ENCODE measurements at regions not wholly inside any gene's neighbourhood (a gene's known extent, or its start where the extent isn't known, plus 50 kb on each side); places are given as distances from the start of the nearest gene placed in this dataset.

DNA sequence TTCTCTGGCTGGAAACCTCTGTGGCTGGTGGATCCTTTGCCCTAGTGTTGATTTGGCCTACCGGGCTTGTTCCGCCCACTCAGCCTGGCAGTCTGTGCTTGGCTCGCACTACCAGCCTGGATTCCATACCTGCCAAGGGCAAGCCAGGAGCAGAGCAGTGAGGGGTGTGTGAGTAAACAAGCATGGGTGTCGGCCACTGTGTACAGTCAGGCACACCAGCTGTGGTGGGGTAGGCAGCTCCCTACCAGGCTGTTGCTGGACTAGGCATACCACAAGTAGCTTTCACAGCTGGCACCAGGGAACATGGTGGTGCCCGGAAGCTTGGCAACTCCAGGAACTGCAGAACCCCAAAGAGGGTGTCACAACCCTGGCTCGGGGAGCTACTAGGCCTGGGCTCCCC is 942.9 kb upstream of the LRRN3 start:
- DNase-seq (ENCODE audit: low spot score in 2 of 2) = no peak
- H3K27ac ChIP-seq = no peak overlapping the region
- H3K4me3 ChIP-seq = no peak overlapping the region
- intact Hi-C loops (cut with DNase I) = no loop called here
- no peaks in the 10 kb centered on the region for H3K36me3 ChIP-seq
- no peaks in the 10 kb centered on the region for H3K27me3 ChIP-seq
- H3K4me1 ChIP-seq = no peaks in the 10 kb centered on the region
- H3K9me3 ChIP-seq = no peaks in the 10 kb centered on the region
- TF ChIP-seq, protein P1, sequence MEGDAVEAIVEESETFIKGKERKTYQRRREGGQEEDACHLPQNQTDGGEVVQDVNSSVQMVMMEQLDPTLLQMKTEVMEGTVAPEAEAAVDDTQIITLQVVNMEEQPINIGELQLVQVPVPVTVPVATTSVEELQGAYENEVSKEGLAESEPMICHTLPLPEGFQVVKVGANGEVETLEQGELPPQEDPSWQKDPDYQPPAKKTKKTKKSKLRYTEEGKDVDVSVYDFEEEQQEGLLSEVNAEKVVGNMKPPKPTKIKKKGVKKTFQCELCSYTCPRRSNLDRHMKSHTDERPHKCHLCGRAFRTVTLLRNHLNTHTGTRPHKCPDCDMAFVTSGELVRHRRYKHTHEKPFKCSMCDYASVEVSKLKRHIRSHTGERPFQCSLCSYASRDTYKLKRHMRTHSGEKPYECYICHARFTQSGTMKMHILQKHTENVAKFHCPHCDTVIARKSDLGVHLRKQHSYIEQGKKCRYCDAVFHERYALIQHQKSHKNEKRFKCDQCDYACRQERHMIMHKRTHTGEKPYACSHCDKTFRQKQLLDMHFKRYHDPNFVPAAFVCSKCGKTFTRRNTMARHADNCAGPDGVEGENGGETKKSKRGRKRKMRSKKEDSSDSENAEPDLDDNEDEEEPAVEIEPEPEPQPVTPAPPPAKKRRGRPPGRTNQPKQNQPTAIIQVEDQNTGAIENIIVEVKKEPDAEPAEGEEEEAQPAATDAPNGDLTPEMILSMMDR (IDR thresholded peaks at IDR 0.05) = no peak

DNA sequence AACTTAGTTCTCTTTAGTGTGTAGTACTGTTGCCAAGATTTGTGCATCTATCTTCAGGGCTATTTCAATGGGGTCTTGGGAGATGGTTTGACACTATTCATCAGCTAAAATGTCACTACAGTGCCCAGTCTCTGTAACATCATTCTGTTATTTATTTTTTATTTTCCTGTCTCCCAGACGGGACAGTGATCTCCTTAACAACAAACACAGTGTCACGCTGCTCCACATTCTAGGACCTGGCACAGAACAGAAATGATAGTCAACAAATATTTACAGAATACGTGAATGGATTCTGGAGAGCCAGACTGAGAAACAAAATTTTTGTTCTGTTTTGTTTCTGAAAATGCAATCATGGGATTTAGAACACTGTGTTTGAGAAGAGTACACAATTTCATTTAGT is 937.7 kb upstream of the LRRN3 start:
- no peak for DNase-seq (ENCODE audit: low spot score in 2 of 2)
- TF ChIP-seq, protein P1 (IDR thresholded peaks at IDR 0.05) = no peak
- Histone ChIP-seq H3K27ac (no peak overlapping the region), H3K27me3 (no peaks in the 10 kb centered on the region), H3K4me3 (no peak overlapping the region), H3K36me3 (no peaks in the 10 kb centered on the region), H3K4me1 (no peaks in the 10 kb centered on the region), H3K9me3 (no peaks in the 10 kb centered on the region)
- intact Hi-C loops (cut with DNase I) = no loop called here

DNA sequence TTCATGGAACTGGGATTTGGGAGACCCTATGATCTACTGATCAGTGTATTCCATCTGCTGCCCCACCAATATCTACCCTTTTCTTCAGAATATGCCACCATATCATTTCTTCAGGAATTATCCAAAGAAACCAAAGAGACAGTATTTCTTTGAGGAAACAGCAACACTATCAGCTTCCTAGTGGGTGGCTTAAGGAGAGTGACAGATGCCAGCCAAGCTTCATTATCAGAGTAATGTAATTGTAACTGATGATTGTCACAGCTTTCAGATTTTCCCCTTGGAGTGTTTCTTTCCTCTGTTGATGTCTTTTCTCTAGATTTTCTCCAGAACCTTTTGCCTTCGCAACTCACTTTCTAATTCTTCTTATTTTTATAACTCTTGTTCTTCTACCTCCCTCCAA is 934.4 kb upstream of the LRRN3 start:
- no peak overlapping the region for H3K4me3 ChIP-seq
- TF ChIP-seq, protein P1 (IDR thresholded peaks at IDR 0.05) = no peak

DNA sequence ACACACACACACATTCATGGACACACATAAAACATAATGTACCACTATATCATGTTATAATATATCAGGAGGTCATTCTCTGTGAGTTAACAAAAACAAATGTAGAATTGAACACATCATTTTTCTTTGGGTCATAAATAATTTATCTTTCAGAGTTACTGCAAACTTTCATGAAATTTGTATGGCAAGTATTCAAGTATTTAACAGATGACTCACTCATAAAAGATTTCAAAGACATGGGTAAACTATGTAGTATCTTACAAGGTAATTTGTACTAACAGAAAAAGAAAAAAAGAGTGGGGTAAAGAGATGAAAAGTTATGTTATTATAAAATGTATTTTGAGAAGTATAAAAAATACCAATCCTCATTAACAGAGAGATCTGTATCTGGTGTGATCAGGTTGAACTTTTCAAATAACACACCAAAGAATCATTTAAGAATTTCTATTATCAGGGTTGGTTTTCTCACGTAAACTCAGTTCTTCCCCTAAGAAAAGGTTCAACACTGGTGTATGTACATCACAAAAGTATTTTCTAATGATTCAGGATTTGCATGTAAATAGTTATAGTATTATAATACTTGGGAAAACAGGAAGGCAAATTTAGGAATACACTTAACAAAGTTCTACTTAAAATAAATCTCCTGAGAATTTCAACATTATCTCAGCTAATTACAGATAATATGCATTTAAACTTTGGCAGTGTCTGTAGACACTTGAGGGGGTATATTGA is 933.1 kb upstream of the LRRN3 start:
- Histone ChIP-seq H3K4me1 (no peaks in the 10 kb centered on the region), H3K4me3 (no peak overlapping the region), H3K27ac (no peak overlapping the region), H3K9me3 (no peaks in the 10 kb centered on the region), H3K27me3 (no peaks in the 10 kb centered on the region), H3K36me3 (no peaks in the 10 kb centered on the region)
- intact Hi-C loops (cut with DNase I) = no loop called here
- DNase-seq (ENCODE audit: low spot score in 2 of 2) = no peak
- TF ChIP-seq, protein P1 (IDR thresholded peaks at IDR 0.05) = no peak

More for the DNA sequence above, 934.4 kb upstream of the LRRN3 start:
- Histone ChIP-seq H3K9me3 (no peaks in the 10 kb centered on the region), H3K27ac (no peak overlapping the region), H3K4me1 (no peaks in the 10 kb centered on the region), H3K36me3 (no peaks in the 10 kb centered on the region), H3K27me3 (no peaks in the 10 kb centered on the region)
- DNase-seq (ENCODE audit: low spot score in 2 of 2) = no peak
- intact Hi-C loops (cut with DNase I) = no loop called here

DNA sequence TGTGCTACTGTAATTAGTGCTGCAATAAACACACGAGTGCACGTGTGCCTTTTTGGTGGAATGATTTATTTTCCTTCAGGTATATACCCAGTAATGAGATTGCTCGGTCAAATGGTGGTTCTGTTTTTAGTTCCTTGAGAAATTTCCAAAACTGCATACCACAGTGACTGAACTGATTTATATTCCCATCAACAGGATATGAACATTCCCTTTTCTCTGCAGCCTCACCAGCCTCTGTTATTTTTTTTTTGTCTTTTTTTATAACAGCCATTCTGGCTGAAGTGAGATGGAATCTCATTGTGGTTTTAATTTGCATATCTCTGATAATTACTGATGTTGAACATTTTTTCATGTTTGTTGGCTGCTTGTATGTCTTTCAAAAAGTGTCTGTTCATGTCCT is 922.9 kb upstream of the LRRN3 start:
- TF ChIP-seq, protein P1 (IDR thresholded peaks at IDR 0.05) = no peak
- Histone ChIP-seq H3K36me3 (no peaks in the 10 kb centered on the region), H3K4me3 (no peak overlapping the region), H3K9me3 (no peaks in the 10 kb centered on the region), H3K4me1 (no peaks in the 10 kb centered on the region), H3K27me3 (no peaks in the 10 kb centered on the region), H3K27ac (no peak overlapping the region)
- DNase-seq (ENCODE audit: low spot score in 2 of 2) = no peak
- intact Hi-C loops (cut with DNase I) = no loop called here

DNA sequence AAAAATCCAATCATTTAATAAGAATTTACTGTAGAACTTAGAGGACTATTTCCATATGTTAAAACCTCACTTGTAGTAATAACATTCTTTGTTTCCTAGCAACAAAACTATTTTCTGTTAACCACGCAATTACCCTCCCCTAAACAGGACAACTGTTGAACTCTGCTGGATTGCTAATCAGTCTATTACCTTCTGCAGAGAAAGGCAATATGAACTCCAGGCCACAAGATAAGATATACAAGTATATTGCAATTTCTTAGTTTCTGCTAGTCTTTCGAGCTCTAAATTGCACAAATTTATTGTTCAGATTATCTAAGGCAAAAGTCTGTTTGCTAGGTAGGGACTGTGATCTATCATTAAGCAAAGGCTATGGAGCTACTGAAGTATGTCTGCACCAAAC is 920.1 kb upstream of the LRRN3 start:
- no peaks in the 10 kb centered on the region for H3K4me1 ChIP-seq
- intact Hi-C loops (cut with DNase I) = no loop called here
- H3K27me3 ChIP-seq = no peaks in the 10 kb centered on the region
- TF ChIP-seq, protein P1 (IDR thresholded peaks at IDR 0.05) = no peak
- H3K36me3 ChIP-seq = no peaks in the 10 kb centered on the region
- no peak overlapping the region for H3K4me3 ChIP-seq
- DNase-seq (ENCODE audit: low spot score in 2 of 2) = no peak
- H3K27ac ChIP-seq = no peak overlapping the region
- no peaks in the 10 kb centered on the region for H3K9me3 ChIP-seq

Measured in ascending aorta (tissue), 2 donors.